Ecto neural progenitor cell (in vitro differentiated cells): ENCODE measurements at regions not wholly inside any gene's neighbourhood (a gene's known extent, or its start where the extent isn't known, plus 50 kb on each side); places are given as distances from the start of the nearest gene placed in this dataset.

ENCODE experiments used
- DNase-seq: peaks from one replicate; pipeline ENCODE4 v3.0.0-alpha.2; 2018; ENCODE audit warnings: low spot score

DNA sequence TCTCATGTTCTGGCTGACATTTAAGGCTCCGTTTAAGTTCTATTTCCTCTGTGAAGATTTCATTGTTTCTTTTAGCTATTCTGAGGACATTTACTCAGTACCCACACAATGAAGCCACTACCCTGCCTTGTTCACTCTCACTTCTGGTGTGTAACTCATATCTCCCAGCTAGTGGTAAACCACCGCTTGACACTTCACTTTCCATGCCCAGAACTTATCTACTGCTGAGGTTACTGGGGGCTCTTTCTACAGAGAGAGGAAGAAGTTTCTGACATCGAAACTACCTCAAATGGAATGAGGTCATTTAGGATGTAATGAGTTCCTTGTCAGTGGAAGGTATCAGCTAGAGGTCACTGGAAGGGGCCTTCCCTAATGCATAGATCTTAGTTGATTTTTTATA is 501.5 kb downstream of the DMAC1 start:
- DNase-seq: no peak

DNA sequence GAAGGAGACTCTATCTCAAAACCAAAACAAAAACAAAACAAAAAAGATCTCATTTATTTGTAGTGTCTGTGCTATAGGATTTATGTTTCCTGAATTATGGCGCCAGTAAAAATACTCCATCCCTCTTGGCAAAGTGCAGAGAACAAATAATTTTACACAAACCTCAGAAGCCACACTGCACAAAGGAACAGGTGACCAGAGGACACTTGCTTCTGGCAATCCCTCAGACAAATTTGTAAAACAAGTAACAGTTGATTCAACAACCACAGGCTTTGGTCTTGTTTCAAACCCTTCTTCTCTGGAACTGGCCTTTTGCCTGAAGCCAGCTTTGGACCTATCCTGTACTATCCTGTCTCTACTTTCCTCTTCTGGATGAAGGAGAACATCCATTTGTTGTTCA is 502.1 kb downstream of the DMAC1 start:
- no peak for DNase-seq

DNA sequence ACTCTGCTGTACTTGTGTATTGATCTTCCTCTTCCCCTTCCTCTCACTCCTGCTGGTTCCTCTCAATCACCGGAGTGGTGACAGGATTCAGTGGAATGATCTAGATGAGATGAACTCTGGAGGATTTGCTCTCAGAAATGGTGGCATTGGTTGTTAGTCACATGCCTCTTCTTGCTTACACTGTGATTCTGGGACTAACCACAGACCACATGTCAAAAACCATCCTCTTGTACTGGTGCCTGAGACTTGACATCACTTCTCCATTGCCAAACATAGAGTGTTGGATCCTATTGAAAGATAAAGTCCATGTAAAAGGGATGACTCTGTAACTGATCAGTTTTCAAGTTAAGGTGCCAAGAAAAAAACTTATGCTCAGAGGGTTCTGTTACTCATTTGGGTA is 506.5 kb downstream of the DMAC1 start:
- DNase-seq: no peak

DNA sequence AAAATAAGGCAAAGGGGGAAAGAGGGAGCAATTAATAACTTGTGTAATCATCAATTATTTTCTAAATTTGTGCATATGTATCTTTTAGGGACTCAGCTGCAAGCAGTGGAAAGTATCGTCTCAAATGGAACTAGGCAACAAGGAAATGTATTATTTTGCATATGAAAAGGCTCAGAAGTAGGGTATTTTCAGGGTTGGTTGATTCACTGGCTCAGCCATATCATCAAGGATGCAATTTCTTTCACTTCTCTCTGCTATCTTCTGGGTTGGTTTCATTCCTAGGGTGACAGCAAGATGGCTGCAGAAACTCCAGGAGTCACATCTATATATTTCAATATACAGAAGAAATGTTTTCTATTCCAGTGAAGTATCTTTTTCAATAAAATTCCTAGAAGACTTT is 509.8 kb downstream of the DMAC1 start:
- DNase-seq: no peak

DNA sequence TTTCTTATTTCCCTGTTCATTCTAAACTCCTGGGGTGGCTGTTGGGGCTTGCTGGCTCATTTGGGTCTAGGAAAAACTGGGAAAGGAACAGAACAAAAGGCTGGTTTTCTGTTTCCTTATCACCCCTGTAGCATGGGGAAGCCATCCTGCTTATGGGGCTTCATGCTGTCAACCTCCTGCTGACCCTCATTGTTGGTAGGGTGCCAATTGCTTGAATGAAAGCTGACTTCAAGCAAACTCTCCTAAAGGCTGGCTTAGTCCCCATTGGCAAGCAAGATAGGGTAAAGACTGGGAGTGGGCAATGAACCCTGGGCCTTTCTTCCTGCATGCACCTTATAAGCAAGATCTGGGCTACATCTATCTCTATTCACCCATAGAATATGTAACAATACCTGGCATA is 511.6 kb downstream of the DMAC1 start:
- no peak for DNase-seq

DNA sequence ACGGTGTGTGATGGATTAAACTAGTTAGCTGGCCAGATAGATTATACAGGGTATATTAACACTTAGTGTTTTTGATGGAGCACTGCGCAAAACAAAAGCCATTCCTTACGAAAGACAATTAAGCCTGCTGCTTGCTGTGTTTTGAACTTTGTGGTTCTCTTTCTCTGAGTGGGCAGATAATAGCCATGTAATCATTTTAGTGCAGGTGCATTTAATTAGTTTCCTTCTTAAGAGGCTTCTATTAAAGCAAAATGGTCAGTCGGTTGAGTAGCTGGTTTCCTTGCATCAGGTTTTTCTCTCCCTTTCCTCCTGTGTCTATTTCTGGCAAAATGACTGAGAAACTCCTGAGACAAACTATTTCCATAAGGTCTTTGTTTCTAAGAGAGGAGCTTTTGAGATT is 512.5 kb downstream of the DMAC1 start:
- no peak for DNase-seq

DNA sequence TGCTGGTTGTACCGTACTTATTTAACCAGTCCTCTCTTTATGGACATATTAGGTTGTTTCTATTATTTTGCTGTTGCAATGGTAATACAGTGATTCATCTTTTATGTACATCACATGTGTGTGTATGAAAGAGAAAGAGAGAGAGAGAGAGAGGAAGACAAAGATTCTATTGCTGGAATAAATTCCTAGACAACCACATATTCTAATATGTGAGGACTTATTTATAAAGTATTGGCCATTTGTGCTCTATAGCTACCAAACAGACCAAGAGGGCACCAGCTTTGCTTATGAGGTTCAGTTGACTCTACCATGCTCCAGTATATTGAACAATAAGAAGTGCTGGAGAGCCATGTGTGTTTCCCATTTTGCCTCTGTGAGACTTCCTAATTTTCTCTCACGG is 513.5 kb downstream of the DMAC1 start:
- no peak for DNase-seq

DNA sequence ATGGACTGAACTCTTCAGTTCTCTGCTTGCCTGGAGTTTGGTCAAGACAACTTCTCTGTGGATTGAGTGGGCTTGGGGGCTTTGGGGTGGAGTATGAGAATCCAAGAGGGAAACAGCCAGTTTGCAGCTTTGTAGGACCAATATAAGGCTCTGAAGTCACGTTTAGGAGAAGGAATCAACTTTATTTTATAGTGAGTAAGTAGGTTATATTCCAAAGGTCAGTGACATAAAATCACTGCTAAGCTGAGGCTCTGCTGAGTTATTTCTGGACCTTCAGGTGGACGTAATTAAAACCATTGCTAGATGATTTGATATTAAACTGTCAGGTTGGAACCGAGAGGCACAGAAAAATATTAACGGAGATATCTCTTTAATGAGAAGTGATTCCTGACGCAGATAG is 514.4 kb downstream of the DMAC1 start:
- DNase-seq: no peak

DNA sequence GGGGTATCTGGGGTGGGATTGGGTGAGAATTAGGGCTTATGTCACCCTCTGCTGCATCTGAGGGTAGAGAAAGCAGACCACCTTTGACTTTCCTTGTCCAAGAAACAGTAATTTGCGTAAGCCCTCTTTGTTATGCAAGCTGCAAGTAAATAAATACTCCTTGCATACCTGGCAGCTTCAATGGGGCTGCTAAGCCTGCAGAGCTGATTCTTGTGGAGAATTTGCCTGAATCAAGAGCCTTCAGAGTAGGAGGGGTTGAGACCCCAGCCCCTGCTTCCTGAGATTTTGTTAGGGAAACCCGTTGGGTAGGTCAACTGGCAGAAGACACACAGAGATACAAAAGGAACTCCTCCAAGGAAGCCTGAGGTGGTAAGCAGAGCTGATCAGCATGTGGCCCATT is 515.1 kb downstream of the DMAC1 start:
- no peak for DNase-seq

DNA sequence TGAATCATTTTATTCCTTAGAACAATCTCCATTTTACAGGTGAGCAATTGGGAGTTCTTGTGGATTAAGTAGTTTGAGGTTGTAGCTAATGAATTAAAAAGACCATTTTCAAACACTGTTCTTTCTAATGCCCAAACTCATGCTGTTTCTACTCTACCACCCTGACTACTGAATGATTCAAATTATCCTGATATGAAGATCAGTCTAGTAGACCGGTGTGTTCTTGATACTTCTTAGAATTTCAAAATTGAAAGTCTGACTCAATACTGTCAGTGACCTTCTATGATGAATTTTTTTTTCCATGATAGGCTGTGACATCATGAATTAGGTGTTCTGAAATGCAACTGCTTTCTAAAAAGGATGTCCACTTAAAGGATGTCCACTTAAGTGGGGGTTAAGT is 515.5 kb downstream of the DMAC1 start:
- DNase-seq: no peak

DNA sequence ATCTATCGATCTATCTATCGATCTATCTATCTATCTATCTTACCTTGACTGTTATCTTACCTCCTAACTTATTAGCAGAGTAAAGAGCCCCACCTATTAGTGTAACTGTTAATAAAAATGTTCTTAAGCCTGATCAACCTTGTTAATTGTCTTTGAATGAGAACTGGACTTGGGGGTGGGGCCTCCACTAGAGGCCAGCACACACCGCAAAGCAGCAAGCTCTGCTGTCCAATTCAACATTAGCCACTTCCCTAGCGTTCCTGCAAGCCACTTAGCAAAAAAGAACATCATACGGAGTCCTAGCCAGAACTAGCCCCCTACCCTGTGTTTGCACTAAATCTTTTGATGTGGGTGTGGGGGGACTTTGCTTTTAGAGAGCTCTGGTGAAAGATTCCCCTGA is 515.8 kb downstream of the KDM4C start:
- no peak for DNase-seq

DNA sequence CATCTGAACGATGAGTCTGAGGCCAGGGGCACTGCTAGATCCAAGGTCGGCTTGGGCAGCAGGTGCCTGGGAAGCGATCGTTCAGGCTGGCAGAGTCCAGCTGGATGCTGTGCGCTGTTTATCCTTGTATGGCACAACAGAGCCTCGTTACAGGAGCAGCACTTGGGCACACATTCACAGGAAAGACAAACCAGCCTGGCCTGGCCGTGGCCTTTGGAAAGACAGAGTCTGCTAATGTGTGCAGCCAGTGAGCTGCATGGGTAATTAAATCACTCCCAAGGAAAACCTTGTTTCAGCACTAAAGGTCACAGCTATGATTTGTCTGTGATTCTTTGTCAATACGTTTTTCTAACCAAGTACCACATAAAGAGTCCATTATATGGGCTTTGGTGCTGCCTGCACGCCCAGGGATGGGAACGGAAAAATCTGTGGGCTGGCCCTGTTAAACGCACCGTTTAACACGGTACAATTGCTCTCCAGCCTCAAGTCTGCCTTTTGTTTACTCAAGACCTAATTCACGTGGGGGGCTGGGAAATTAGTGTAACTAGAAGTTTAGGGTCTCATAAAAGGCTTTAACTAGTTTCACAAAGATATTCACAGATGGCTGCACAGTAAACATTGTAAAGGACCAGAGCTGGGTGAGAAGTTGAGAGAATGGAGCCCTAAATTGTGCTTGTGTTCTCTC is 509.3 kb downstream of the KDM4C start:
- DNase-seq: no peak

DNA sequence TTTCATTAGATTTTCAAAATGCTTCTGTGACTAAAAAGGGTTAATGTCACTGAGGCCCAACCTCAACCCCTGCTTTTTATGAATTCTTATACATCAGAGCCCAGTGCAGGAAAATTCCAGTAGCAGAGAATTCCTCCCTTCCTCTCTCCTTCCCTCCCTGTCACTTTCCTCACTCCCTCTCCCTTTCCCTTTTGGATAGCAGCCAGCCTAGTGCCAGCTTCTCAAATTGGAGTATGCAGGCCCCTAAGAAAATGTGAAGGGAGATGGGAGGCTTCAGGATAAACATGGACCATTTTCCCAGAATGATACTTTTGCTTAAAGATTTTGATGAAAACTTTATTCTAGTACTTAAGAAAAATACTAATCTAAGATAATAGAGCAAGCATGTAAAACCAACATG is 507.4 kb downstream of the KDM4C start:
- no peak for DNase-seq

DNA sequence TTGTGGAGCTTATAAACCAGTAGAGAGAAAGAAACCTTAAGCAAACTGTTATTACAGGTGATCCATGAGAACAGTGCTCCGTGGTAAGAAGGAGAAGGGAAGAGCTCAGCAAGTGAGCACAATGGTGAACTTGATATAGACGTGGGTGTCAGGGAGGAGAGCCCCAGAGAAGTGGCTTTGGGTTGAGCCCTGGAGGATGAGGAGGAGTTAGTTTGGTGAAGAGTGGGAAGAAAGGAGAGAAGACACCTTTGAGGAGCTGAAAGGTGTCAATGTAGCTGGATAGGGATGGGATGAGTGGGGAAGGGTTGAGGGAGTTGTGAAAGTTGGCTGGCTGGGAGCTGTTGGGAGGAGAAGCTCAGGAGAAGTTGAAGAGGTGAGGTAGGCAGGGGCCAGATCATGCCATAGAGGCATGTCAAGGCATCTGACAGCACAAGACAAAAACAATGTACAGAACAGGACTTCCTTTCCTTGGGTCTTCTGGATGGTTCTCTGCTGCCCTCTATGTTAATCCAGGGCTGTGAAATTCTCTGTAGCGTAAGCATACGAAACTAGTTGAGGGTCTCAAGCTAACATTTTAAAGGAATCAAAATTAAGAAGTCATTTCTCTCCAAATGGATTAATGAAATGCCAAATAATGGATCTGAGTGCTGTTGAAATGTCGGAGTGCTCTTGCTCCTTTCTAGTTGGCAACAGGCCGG is 501.9 kb downstream of the KDM4C start:
- no peak for DNase-seq

DNA sequence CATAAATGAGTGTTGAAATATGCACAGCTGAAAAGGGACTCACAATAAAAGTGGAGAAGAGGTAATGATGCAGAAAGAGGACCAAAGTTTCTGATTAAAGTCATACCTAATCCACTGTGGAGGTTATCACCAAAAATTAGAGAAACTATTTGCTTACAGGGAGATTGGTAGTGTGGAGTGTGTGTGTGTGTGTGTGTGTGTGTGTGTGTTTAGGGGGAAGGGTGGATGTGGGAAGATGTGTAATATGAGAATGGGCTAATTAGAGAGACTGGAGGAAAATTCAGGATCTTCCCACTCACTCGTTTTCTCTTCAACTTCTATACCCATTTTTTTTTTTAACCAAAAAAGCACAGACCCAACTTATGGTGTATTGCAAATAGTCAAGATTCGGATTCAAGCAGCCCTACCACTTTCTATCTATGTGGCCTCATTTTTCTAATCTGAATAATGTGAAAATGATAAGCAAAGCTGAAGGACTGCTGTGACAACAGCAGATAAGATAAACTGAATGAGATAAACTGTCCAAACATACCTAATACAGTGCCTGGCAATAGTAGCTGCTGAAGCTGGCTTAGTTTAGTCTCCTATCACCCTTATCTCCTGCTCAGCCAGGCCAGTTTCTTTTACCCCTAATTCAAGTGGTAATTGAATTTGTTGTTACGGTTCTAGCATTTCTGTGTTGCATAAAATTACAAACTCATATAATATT is 501.1 kb downstream of the KDM4C start:
- no peak for DNase-seq

DNA sequence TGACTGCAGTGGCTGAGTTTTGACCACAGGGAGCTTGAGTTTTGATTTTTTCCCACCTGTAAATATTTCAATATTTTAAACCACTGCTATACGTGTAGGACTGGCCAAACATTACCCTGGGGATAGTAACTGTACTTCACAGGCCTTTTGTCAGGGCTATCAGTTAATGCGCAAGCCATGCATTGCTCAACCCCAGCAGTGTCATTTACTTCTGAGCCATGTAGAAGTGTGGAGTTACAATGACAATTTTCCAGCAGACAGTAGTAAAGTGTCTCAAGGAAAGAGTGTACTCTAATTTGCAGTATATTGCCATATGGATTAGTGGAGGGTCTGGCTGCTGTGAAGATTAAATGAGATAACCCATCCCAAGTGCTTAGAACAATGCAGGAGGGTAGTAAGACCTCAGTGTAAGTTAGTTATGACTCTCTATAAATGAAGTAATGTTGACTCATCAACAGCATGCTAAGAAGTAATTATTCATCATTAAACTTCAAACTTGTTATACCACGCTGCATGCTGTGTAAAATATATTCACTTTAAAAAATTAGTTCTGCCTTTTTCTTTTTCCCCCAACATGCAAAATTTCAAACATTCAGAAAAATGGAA is 489.2 kb downstream of the KDM4C start:
- DNase-seq: no peak

DNA sequence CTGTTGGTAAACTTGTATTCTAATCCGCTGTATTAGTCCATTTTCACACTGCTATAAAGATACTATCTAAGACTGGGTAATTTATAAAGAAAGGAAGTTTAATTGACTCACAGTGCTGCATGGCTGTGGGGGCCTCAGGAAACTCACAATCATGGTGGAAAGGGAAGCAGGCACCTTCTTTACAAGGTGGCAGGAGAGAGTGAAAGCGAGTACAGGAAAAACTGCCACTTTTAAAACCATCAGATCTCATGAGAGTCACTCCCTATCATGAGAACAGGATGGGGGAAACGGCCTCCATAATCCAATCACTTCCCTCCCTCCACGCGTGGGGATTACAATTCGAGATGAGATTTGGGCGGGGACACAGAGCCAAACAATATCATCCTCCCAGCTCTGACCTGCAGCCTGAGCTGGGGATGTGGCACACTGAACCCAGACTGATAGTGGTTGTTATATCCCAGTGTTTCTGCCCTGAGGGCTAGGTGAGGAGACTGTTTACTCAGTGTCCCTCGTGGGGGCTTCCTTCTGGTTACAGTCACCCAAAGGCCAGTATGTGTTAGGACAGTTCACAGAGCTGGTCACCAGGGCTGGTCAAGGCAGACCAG is 488.3 kb downstream of the KDM4C start:
- DNase-seq: no peak

DNA sequence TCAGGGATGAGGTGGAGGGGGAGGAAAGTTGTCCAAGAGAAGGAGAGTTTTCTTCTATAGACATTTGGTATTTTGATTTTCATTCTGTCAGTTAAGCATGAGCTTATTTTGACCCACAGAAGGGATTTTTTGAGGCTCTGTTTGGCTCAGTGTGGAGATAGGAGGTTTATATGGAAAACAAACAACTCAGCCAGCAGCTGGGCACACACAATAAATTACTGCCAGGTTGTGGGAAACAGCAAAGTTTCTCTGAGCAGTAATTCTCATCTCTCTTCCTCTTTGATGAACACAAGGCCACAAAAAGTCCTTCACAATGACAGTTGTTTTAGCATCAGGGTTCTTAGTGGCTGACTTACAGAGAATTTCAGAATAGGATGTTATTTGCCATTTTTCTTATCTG is 486.1 kb downstream of the KDM4C start:
- DNase-seq: no peak

DNA sequence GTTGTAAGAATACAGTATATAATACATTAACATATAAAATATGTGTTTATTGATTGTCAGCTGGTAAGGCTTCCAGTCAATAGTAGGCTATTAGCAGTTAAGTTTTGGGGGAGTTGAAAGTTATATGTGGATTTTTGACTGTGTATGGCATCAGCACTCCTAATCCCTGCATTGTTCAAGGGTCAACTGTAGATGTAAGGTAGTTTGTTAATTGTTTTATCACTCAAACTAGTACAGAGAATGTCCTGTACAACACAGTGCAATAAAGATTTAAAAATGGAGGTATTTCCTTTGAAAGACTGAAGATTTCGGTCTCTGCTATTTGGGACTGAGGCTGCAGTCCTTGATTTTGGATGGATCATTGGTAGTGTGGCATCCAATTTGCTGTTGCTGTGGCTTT is 484.4 kb downstream of the KDM4C start:
- DNase-seq: no peak

DNA sequence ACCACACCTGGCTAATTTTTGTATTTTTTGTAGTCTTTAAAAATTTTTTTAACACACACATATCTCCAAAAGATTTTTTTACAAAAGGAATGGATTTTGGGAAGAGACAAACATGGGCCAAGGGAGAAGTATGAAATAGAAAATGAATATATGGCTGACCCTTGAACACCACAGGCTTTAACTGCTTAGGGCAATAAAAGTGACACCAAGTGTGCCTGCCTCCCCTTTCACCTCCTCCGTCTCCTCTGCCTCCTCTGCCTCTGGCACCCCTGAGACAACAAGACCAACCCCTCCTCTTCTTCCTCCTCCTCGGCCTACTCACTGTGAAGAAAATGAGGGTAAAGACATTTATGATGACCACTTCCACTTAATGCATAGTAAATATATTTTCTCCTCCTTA is 483.9 kb downstream of the KDM4C start:
- no peak for DNase-seq

DNA sequence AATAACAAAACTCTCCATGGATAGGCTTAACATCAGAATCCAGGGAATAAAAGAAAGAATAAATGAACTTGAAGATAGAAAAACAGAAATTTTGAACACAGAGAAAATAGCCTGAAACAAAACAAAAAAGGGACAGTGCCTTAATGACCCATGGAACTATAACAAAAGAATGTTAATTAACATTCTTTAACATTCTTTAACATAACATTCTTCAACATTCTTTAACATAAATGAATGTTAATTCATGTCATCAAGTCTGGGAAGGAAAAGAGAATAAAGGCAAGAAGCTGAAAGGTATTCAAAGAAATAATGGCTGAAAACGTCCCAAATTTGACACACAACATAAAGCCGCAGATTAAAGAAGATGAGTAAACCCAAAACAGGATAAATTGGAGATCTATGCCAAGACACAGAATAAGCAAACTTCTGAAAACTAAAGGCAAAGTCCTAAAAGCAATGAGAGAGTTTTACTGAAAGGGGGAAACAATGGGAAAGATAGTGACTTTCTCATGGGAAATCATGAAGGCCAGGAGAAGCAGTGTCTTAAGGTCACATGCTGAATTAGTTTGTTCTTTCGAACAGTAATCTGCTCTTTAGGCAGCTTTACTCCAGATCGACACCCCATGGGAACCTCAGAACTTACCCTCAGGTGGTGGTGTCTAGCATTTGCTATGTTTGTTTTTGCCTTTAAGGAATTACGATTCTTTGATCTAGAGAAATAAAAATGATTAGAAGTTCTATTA is 483.0 kb downstream of the KDM4C start:
- DNase-seq: no peak

DNA sequence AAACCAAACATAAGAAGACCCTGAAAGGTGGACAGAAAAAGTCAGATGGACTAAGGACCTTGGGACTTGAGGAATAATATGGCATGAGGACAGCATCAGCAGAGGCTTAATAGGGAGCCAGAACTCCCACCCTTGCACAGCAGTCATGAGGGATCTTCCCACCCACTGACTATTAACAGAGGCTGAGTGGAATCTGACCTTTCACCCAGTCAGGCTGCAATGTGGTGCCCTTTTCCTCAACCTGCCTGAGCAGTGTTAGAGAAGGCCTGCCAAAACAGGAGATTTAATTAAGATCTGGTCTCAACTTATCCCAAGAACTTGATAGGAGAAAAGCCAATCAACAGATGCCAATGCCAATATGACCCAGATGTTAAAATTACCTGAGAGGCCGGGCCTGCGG is 481.9 kb downstream of the KDM4C start:
- DNase-seq: no peak
